IMR-90 (cell line): ENCODE measurements at regions not wholly inside any gene's neighbourhood (a gene's known extent, or its start where the extent isn't known, plus 50 kb on each side); places are given as distances from the start of the nearest gene placed in this dataset.

Source experiments
- BHLHE40 ChIP-seq: fragments of 150-350 bp; IDR thresholded peaks from 2 replicates; pipeline ENCODE4 v1.6.1; 2016; ENCODE audit warnings: mild to moderate bottlenecking, low read depth, low read length
- CEBPB ChIP-seq: IDR thresholded peaks from 2 replicates; pipeline ENCODE4 v1.6.1; 2012; ENCODE audit warnings: low read depth, low read length, improper control_type of control experiment
- FOS ChIP-seq: fragments of 150-350 bp; IDR thresholded peaks from 2 replicates; pipeline ENCODE4 v1.6.1; 2016; ENCODE audit warnings: low read depth, low read length
- MAFK ChIP-seq: IDR thresholded peaks from 2 replicates; pipeline ENCODE4 v1.6.1; 2012; ENCODE audit warnings: low read depth, low read length, improper control_type of control experiment
- MAZ ChIP-seq: IDR thresholded peaks from 2 replicates; pipeline ENCODE4 v1.6.1; 2012; ENCODE audit warnings: low read depth, mild to moderate bottlenecking, low read length, improper control_type of control experiment, moderate library complexity, borderline replicate concordance
- NFE2L2 ChIP-seq: fragments of 150-350 bp; IDR thresholded peaks from 2 replicates; pipeline ENCODE4 v1.6.1; 2016; ENCODE audit warnings: low read depth, mild to moderate bottlenecking, low read length
- POLR2A ChIP-seq: IDR thresholded peaks from 2 replicates; pipeline ENCODE4 v1.6.1; 2012; ENCODE audit warnings: mild to moderate bottlenecking, low read depth, low read length
- RAD21 ChIP-seq: IDR thresholded peaks from 2 replicates; pipeline ENCODE4 v1.6.1; 2012; ENCODE audit warnings: low read length, improper control_type of control experiment
- RCOR1 ChIP-seq: IDR thresholded peaks from 2 replicates; pipeline ENCODE4 v1.6.1; 2012; ENCODE audit warnings: mild to moderate bottlenecking, low read length, improper control_type of control experiment; ENCODE audit not compliant: insufficient replicate concordance
- RFX5 ChIP-seq: IDR thresholded peaks from 2 replicates; pipeline ENCODE4 v1.8.0; 2012; ENCODE audit warnings: low read depth, mild to moderate bottlenecking, low read length, moderate library complexity
- SMC3 ChIP-seq: fragments of 150-350 bp; IDR thresholded peaks from 2 replicates; pipeline ENCODE4 v1.6.1; 2016; ENCODE audit warnings: low read depth, mild to moderate bottlenecking, antibody characterized with exemption, low read length, moderate library complexity
- TF ChIP-seq, protein P1 (sequence below): conservative IDR thresholded peaks from 2 replicates; pipeline ENCODE4 v1.5.1; 2012; ENCODE audit warnings: mild to moderate bottlenecking, low read depth, low read length, improper control_type of control experiment
- TF ChIP-seq, protein P2 (sequence below): fragments of 150-350 bp; IDR thresholded peaks from 2 replicates; pipeline ENCODE4 v1.6.1; 2017; ENCODE audit warnings: mild to moderate bottlenecking, antibody characterized with exemption, low read length, low read depth

DNA sequence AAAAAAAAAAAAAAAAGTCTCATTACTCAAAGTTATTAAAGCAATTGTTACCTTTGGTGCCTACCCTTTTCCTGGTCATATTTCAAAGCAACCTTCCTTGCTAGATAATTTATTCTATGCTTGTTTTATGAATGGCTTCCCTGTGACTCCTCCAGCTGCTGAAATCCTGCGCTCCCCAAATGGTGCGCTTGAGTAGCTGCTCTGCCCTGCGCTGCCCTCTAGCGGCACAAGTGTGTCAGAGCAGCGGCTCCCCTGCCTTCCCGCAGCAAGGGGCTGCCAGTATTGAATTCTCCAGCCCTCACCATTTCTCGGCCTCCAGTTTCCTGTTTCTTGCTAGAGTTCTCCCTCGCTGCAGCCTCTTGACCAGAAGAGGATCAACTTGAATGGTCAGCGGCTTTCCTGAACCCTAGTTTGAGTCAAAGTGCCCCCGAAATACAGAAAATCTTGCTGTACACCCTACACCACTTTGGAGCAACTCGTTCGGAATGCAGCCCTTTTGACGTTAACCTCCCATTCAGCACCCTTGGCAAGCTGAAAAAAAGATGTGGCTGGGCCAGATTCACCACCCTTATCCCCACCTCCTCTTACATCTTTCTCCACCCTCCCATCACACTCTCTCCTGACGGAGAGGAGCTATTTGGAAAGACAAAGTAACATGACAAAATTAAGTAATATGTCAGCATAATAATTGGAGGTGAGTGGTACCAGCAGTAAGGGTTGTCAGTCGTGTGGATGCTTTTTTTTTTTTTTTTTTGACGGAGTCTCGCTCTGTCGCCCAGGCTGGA is 60.4 kb upstream of the KLHL31 start:
- TF ChIP-seq POLR2A, result no peak
- peak; percentile 80 for TF ChIP-seq SMC3
- TF ChIP-seq, protein P1, sequence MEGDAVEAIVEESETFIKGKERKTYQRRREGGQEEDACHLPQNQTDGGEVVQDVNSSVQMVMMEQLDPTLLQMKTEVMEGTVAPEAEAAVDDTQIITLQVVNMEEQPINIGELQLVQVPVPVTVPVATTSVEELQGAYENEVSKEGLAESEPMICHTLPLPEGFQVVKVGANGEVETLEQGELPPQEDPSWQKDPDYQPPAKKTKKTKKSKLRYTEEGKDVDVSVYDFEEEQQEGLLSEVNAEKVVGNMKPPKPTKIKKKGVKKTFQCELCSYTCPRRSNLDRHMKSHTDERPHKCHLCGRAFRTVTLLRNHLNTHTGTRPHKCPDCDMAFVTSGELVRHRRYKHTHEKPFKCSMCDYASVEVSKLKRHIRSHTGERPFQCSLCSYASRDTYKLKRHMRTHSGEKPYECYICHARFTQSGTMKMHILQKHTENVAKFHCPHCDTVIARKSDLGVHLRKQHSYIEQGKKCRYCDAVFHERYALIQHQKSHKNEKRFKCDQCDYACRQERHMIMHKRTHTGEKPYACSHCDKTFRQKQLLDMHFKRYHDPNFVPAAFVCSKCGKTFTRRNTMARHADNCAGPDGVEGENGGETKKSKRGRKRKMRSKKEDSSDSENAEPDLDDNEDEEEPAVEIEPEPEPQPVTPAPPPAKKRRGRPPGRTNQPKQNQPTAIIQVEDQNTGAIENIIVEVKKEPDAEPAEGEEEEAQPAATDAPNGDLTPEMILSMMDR, result peak; percentile 95
- peak; percentile 89 for TF ChIP-seq RAD21
- no peak for TF ChIP-seq RCOR1
- peak; percentile 33; the same call in 1 of the 2 replicates for TF ChIP-seq MAZ
- TF ChIP-seq FOS, result no peak
- TF ChIP-seq CEBPB, result no peak
- TF ChIP-seq MAFK, result no peak
- TF ChIP-seq BHLHE40, result no peak; the same call in 1 of the 2 replicates
- TF ChIP-seq NFE2L2, result no peak
- TF ChIP-seq, protein P2, sequence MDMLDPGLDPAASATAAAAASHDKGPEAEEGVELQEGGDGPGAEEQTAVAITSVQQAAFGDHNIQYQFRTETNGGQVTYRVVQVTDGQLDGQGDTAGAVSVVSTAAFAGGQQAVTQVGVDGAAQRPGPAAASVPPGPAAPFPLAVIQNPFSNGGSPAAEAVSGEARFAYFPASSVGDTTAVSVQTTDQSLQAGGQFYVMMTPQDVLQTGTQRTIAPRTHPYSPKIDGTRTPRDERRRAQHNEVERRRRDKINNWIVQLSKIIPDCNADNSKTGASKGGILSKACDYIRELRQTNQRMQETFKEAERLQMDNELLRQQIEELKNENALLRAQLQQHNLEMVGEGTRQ, result no peak
- no peak for TF ChIP-seq RFX5
